MCF 10A (cell line): ENCODE measurements at regions not wholly inside any gene's neighbourhood (a gene's known extent, or its start where the extent isn't known, plus 50 kb on each side); places are given as distances from the start of the nearest gene placed in this dataset.

Source experiments
- BruUV-seq: library from RNA; stranded (reverse); fragments of 400-500 nt; replicated peaks from 2 replicates; lab custom pipeline; 2021; lab: Mats Ljungman, UMichigan
- CTCF ChIA-PET: fragments of 300-600 bp; sonication (Branson Sonifier 250); formaldehyde crosslinking; extraction: SDS; loops from one replicate; lab custom pipeline; 2021; ENCODE audit warnings: antibody characterized with exemption, inconsistent platforms; lab: Yijun Ruan, JAX
- POLR2A ChIA-PET: fragments of 300-600, 350-650 bp; sonication (Branson Sonifier 250); formaldehyde crosslinking; extraction: SDS; loops from one replicate; lab custom pipeline; 2020; ENCODE audit warnings: antibody characterized with exemption, inconsistent platforms; lab: Yijun Ruan, JAX
- DNase-seq: peaks from one replicate; pipeline ENCODE4 v3.0.0-alpha.2; 2018; ENCODE audit not compliant: unreplicated experiment
- H3K27ac Mint-ChIP-seq: one replicate; pipeline ENCODE4 v1.8.0; 2022; ENCODE audit warnings: mild to moderate bottlenecking, low read depth, mixed read lengths; ENCODE audit not compliant: unreplicated experiment
- H3K27me3 Mint-ChIP-seq: one replicate; pipeline ENCODE4 v1.8.0; 2022; ENCODE audit warnings: mixed read lengths; ENCODE audit not compliant: insufficient read depth, unreplicated experiment
- H3K36me3 Mint-ChIP-seq: one replicate; pipeline ENCODE4 v1.8.0; 2022; ENCODE audit warnings: mild to moderate bottlenecking, moderate library complexity, mixed read lengths; ENCODE audit not compliant: insufficient read depth, unreplicated experiment
- H3K4me1 Mint-ChIP-seq: one replicate; pipeline ENCODE4 v1.8.0; 2022; ENCODE audit warnings: mixed read lengths; ENCODE audit not compliant: insufficient read depth, unreplicated experiment
- H3K4me3 Mint-ChIP-seq: one replicate; pipeline ENCODE4 v1.8.0; 2022; ENCODE audit warnings: mild to moderate bottlenecking, moderate library complexity, mixed read lengths; ENCODE audit not compliant: unreplicated experiment
- H3K9me3 Mint-ChIP-seq: one replicate; pipeline ENCODE4 v1.8.0; 2022; ENCODE audit warnings: mixed read lengths; ENCODE audit not compliant: unreplicated experiment
- CTCF ChIP-seq: fragments of 200-600 bp; IDR thresholded peaks from one replicate; pipeline ENCODE4 v1.8.0; 2022; ENCODE audit warnings: antibody characterized with exemption, mild to moderate bottlenecking; ENCODE audit not compliant: unreplicated experiment
- intact Hi-C: fragments of 100-400 bp; cut with micrococcal nuclease; formaldehyde crosslinking; loops from 2 replicates; pipeline ENCODE4 v1.14.1; 2022

- Mint-ChIP-seq H3K27ac (no peak overlapping the region), H3K4me1 (no peaks in the 10 kb centered on the region), H3K27me3 (peaks cover 23% of the 10 kb centered on the region), H3K4me3 (no peak overlapping the region), H3K36me3 (no peaks in the 10 kb centered on the region), H3K9me3 (no peaks in the 10 kb centered on the region)
- BruUV-seq = no TSS peak
- intact Hi-C loops = no loop called here
- TF ChIP-seq CTCF = no peak
- ChIA-PET CTCF (interaction anchor here (1.8 to 2.7 kb wide), 2 partner anchors 16 to 17 kb away, joined by 5 to 14 read pairs; no protein-coding TSS in a partner anchor), POLR2A (interaction anchor here (0.7 to 1.2 kb wide), 2 partner anchors 17 to 595 kb away, joined by 3 read pairs; no protein-coding TSS in a partner anchor)
- DNase-seq = no peak
These were observed 87.1 kb upstream of the VEPH1 start for GRCh38 chr3:157590273-157590672.

GRCh38 chr3:157589211-157589610 lies 86.0 kb upstream of the VEPH1 start:
- no peak overlapping the region for H3K4me3 Mint-ChIP-seq
- BruUV-seq = no TSS peak
- H3K27me3 Mint-ChIP-seq = peaks cover 16% of the 10 kb centered on the region
- H3K4me1 Mint-ChIP-seq = no peaks in the 10 kb centered on the region
- H3K27ac Mint-ChIP-seq = no peak overlapping the region
- ChIA-PET CTCF (interaction anchor here (1.8 kb wide), 1 partner anchor 16 kb away, joined by 5 read pairs; no protein-coding TSS in a partner anchor), POLR2A (no interaction called here)
- no peaks in the 10 kb centered on the region for H3K9me3 Mint-ChIP-seq
- no peak for DNase-seq
- H3K36me3 Mint-ChIP-seq = no peaks in the 10 kb centered on the region
- TF ChIP-seq CTCF = no peak
- intact Hi-C loops = no loop called here

- H3K27me3 Mint-ChIP-seq = peaks cover 16% of the 10 kb centered on the region
- H3K9me3 Mint-ChIP-seq = no peaks in the 10 kb centered on the region
- ChIA-PET CTCF (no interaction called here), POLR2A (no interaction called here)
- DNase-seq = no peak
- H3K4me1 Mint-ChIP-seq = no peaks in the 10 kb centered on the region
- no peaks in the 10 kb centered on the region for H3K36me3 Mint-ChIP-seq
- BruUV-seq = no TSS peak
- TF ChIP-seq CTCF = no peak
- no peak overlapping the region for H3K27ac Mint-ChIP-seq
- intact Hi-C loops = no loop called here
- H3K4me3 Mint-ChIP-seq = no peak overlapping the region
These were observed 85.3 kb upstream of the VEPH1 start for GRCh38 chr3:157588386-157589060.

GRCh38 chr3:157586293-157586692 lies 83.1 kb upstream of the VEPH1 start:
- no TSS peak for BruUV-seq
- Mint-ChIP-seq H3K27me3 (peaks cover 12% of the 10 kb centered on the region), H3K4me3 (no peak overlapping the region), H3K9me3 (no peaks in the 10 kb centered on the region), H3K36me3 (no peaks in the 10 kb centered on the region), H3K27ac (no peak overlapping the region), H3K4me1 (no peaks in the 10 kb centered on the region)
- no peak for DNase-seq
- ChIA-PET POLR2A (no interaction called here), CTCF (no interaction called here)
- intact Hi-C loops = no loop called here
- TF ChIP-seq CTCF = no peak
